ENCODE measurements at regions not wholly inside any gene's neighbourhood (a gene's known extent, or its start where the extent isn't known, plus 50 kb on each side); places are given as distances from the start of the nearest gene placed in this dataset.

DNA sequence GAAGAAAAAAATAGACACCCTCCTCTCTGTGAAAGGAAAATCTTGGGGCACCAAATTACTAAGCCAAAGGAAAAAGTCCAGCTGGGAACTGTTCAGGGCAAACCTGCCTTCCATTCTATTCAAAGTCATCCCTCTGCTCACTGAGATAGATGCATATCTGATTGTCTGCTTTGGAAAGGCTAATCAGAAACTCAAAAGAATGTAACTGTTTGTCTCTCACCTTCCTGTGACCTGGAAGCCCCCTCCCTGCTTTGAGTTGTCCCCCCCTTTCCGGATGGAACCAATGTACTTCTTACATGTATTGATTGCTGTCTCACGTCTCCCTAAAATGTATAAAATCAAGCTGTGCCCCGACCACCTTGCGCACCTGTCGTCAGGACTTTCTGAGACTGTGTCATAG is 216.0 kb upstream of the SOX1 start:
- TF ChIP-seq, protein P1, sequence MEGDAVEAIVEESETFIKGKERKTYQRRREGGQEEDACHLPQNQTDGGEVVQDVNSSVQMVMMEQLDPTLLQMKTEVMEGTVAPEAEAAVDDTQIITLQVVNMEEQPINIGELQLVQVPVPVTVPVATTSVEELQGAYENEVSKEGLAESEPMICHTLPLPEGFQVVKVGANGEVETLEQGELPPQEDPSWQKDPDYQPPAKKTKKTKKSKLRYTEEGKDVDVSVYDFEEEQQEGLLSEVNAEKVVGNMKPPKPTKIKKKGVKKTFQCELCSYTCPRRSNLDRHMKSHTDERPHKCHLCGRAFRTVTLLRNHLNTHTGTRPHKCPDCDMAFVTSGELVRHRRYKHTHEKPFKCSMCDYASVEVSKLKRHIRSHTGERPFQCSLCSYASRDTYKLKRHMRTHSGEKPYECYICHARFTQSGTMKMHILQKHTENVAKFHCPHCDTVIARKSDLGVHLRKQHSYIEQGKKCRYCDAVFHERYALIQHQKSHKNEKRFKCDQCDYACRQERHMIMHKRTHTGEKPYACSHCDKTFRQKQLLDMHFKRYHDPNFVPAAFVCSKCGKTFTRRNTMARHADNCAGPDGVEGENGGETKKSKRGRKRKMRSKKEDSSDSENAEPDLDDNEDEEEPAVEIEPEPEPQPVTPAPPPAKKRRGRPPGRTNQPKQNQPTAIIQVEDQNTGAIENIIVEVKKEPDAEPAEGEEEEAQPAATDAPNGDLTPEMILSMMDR (IDR thresholded peaks at IDR 0.05; ENCODE audit: low read depth, low read length, missing control alignments), result no peak
- in situ Hi-C loops (cut with HindIII; ENCODE audit: low sequenced_read_pairs), result no loop called here
- no peak overlapping the region for H3K4me3 ChIP-seq (ENCODE audit: low read depth, low read length)
- no peak for DNase-seq (ENCODE audit: low read depth)

DNA sequence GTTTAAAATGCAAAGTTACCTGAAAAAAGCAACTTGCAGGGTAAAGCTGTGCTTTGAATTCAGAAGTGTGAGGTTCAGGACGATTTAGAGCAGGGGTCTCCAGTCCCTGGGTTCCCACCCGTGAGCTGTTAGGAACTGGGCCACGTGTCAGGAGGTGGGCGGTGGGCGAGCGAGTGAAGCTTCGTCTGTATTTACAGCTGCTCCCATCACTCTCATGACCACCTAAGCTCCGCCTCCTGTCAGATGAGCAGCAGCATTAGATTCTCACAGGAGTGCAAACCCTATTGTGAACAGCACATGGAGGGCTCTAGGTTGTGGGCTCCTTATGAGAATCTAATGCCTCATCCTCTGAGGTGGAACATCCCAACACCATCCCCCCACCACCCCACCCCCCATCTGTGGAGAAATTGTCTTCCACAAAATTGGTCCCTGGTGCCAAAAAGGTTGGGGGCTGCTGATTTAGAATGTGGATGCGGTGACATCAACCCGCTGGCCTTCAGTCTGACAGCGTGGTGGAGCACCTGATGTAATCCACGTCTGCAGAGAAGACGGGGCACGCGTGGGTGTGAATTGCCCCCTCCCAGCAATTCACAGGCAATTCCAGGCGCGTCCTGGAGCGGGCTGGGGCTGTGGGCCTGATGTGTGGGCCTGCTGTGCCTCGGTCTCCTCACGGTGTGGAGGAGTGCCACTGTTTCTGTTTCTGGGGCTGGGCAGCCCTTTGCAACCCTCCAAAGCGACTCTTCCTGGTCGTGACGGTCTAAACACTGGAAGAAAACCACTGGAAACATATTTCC is 214.0 kb upstream of the SOX1 start:
- in situ Hi-C loops (cut with HindIII; ENCODE audit: low sequenced_read_pairs), result no loop called here
- no peak for DNase-seq (ENCODE audit: low read depth)
- TF ChIP-seq, protein P1 (IDR thresholded peaks at IDR 0.05; ENCODE audit: low read depth, low read length, missing control alignments), result no peak
- no peak overlapping the region for H3K4me3 ChIP-seq (ENCODE audit: low read depth, low read length)

DNA sequence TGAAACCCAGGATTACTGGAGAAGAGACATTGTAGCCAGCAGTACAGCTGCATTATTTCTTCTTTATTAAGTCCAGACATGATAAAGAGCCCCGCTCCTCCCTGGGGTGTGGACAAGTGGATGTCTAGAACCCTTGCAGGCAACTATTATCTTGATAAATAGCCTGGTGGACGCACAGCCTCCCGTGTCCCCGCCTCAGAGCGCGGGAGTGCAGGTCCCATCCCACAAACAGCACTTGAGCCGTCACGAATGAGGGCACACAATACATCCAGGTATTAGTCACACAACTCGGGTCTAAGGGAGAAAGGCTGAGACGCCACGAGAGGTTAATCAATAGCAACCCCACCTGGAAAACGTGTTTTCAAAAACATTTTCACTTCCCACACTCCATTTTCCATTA is 213.2 kb upstream of the SOX1 start:
- no peak overlapping the region for H3K4me3 ChIP-seq (ENCODE audit: low read depth, low read length)
- DNase-seq (ENCODE audit: low read depth), result no peak
- TF ChIP-seq, protein P1 (IDR thresholded peaks at IDR 0.05; ENCODE audit: low read depth, low read length, missing control alignments), result no peak
- in situ Hi-C loops (cut with HindIII; ENCODE audit: low sequenced_read_pairs), result no loop called here

DNA sequence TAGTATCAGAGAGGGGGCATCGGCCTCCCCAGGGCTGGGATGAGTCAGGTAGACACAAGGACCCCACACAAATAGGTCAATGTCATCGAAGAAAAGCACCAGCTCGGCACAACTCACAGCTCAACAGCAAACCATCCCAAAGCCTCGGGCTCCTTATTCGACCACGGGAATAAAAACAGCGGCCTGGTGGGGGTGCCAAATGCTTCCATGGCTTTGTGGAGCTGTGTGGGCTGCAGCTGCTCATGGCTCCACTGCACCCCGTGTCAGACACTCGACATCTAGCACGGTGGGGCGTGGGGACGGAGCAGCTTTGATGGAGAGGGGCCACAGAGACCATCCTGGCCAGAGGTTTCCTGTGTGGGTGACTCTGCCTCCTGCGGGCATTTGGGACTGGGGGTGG is 212.5 kb upstream of the SOX1 start:
- H3K4me3 ChIP-seq (ENCODE audit: low read depth, low read length), result no peak overlapping the region
- in situ Hi-C loops (cut with HindIII; ENCODE audit: low sequenced_read_pairs), result no loop called here
- TF ChIP-seq, protein P1 (IDR thresholded peaks at IDR 0.05; ENCODE audit: low read depth, low read length, missing control alignments), result no peak
- DNase-seq (ENCODE audit: low read depth), result no peak

DNA sequence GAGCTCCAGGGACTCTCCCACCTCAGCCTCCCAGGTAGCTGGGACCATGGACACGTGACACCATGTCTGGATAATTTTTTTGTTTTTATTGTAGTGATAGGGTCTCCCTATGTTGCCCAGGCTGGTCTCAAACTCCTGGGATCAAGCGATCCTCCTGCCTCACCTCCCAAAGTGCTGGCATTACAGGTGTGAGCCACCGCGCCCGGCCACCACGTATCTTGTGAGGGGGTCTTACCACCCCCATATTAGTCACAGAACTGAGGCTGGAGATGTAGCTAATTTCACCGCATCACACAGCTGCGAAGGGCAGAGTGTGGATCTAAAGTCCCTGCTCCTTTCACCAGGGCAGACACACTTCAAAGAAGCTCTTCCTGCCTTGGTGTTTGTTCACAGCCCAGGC is 211.8 kb upstream of the SOX1 start:
- TF ChIP-seq, protein P1 (IDR thresholded peaks at IDR 0.05; ENCODE audit: low read depth, low read length, missing control alignments), result no peak
- in situ Hi-C loops (cut with HindIII; ENCODE audit: low sequenced_read_pairs), result no loop called here
- H3K4me3 ChIP-seq (ENCODE audit: low read depth, low read length), result no peak overlapping the region
- no peak for DNase-seq (ENCODE audit: low read depth)

DNA sequence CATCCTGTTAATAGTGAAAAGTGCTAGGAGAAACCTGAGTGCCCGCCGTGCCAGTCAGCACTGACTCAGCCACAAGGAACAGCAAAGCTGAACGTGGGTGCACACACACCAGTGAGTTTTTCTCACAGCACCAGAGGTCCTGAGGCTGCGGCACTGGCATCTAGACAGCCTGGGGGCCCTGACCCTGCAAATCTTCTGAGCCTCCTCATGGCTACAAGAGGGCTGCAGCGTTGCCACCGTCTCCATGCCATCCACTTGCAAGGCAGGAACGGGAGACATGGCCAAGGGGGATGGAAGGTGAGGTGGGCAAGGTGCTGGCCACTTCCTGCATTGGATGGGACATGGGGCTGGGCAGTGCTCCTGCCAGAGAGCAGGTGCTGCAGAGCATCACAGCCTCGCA is 211.2 kb upstream of the SOX1 start:
- in situ Hi-C loops (cut with HindIII; ENCODE audit: low sequenced_read_pairs), result no loop called here
- no peak overlapping the region for H3K4me3 ChIP-seq (ENCODE audit: low read depth, low read length)
- TF ChIP-seq, protein P1 (IDR thresholded peaks at IDR 0.05; ENCODE audit: low read depth, low read length, missing control alignments), result no peak
- no peak for DNase-seq (ENCODE audit: low read depth)

Measured in astrocyte of the cerebellum (primary cell).